GM21528 (cell line): ENCODE measurements at regions not wholly inside any gene's neighbourhood (a gene's known extent, or its start where the extent isn't known, plus 50 kb on each side); places are given as distances from the start of the nearest gene placed in this dataset.

Experiments used
- ATAC-seq: cut with Tn5 transposase; IDR thresholded peaks from one replicate; pipeline ENCODE4 v1.9.1; 2021; ENCODE audit warnings: mild to moderate bottlenecking, moderate library complexity; ENCODE audit not compliant: unreplicated experiment, low FRiP score

DNA sequence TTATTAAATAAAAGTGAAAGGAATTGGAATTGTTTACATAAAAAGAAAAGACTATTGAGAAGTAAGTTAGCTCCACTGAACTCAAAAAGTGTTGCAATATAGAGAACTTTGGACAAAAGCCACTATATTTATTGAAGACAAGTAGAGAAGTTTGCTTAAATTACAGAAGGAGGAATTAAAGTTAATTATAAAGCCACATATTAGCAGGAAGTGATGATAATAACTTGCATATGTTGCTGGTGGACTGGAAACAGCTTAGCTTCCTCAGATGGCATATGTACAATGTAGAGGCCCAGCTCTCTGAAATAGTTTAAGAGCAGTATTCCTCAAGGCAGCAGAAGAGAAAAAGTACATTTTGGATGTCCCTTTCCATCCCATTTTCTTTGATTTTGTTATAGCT lies 400.7 kb downstream of the GATA3 start:
- no peak for ATAC-seq

DNA sequence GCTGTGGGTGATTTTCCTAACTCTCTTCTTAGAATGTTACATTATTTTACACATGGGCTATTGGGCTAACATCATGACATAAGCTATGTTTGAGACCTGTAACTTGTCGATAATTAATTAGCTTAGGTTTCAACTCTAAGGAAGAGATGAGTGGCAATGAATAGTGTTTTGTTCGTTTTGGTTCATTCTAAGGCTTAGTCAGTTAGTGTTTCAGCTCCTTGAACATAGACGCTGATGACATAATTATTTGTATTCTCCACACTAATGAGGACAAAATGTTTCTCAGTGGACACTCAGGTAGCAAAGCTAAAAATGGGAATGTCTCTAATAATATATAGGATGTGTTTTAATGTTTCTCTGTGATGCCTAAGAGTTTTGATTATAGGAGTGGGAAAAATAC lies 401.9 kb downstream of the GATA3 start:
- ATAC-seq = no peak

GRCh38 chr10:8460626-8461025 lies 406.1 kb downstream of the GATA3 start:
- ATAC-seq = no peak

DNA sequence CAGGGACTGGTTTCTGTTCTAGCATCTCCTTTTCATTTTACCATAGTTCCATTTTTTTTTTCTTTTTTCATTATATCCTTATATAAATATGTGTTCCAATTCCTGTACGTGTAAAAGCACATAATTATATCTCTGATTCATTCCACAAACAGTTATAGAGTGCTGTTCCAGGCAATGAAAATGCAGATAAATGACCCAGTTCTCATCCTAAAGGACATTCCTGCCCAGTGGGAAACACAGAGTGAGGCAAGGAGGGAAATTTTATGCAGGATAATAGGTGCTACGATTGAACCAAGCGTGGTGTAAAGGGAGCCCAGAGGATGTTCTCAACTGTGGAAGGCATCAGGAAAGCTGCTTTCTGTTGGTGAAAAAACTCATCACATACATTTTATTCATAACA lies 408.1 kb downstream of the GATA3 start:
- ATAC-seq = no peak

GRCh38 chr10:8463853-8464252 lies 409.4 kb downstream of the GATA3 start:
- ATAC-seq = no peak

GRCh38 chr10:8468477-8468876 lies 414.0 kb downstream of the GATA3 start:
- ATAC-seq = no peak

- no peak for ATAC-seq
These were observed 418.7 kb downstream of the GATA3 start for GRCh38 chr10:8473205-8473604.

- ATAC-seq = no peak
These were observed 422.8 kb downstream of the GATA3 start for GRCh38 chr10:8477300-8477699.

GRCh38 chr10:8481718-8482504 lies 427.4 kb downstream of the GATA3 start:
- ATAC-seq = no peak

- no peak for ATAC-seq
These were observed 430.5 kb downstream of the GATA3 start for GRCh38 chr10:8485032-8485431.

GRCh38 chr10:8487346-8487745 lies 432.9 kb downstream of the GATA3 start:
- no peak for ATAC-seq

- ATAC-seq = no peak
These were observed 434.7 kb downstream of the GATA3 start for GRCh38 chr10:8489232-8489631.

DNA sequence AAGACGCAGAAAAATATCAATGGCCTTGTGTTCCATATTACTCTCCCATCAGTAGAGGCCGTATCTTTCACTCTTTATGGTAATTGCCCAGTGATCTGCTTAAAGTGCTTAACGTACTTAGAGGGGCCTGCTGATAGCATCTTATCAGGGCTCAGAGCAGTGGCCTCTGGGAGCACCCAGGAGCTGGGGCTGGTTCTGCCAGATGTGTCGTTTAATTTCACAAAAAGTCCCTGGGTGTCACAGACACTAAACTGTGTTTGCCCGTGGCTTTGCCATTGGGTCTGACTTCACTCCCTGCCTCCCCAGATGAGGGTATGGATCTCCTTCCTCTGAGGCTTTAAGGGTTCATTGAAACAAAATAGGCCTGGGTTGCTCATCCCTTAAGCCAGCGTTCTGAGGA lies 435.3 kb downstream of the GATA3 start:
- no peak for ATAC-seq

DNA sequence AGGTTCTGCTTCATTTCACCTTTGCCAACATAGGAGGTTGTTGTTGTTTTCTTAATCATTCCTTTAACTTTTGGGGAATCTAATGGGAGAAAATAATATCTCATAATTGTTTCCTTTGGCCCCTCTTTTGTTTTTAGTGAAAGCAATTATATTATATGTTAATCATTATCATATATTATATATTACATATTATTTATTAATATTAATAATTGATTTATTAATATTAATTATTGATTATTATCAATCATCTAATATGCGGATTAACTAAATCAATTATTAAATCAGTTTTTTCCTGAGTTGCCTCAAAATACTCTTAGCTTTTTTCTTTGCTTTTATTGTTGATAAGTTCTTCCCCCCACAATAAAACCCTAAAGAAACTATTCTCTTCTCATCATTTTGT lies 443.8 kb downstream of the GATA3 start:
- ATAC-seq = no peak

DNA sequence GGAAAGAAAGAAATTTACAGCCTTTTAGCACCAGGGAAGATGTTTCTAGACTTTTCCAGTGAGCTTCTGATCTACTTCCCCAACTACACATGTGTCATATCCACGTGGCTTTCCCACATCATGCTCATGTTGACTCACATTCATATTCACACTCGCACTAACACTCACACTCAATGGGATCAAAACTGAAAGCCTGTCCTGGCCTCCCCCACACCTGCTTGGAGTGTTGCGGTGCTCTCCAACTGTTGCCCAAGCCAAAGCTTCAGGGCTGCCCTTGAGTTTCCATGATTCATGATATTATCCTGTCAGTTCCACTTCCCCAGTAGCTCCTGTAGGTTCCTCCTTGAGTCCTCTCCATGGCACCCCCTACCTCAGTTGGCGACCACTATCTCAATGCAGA lies 444.4 kb downstream of the GATA3 start:
- no peak for ATAC-seq

- ATAC-seq = no peak
These were observed 444.8 kb downstream of the GATA3 start for GRCh38 chr10:8499312-8499711.

DNA sequence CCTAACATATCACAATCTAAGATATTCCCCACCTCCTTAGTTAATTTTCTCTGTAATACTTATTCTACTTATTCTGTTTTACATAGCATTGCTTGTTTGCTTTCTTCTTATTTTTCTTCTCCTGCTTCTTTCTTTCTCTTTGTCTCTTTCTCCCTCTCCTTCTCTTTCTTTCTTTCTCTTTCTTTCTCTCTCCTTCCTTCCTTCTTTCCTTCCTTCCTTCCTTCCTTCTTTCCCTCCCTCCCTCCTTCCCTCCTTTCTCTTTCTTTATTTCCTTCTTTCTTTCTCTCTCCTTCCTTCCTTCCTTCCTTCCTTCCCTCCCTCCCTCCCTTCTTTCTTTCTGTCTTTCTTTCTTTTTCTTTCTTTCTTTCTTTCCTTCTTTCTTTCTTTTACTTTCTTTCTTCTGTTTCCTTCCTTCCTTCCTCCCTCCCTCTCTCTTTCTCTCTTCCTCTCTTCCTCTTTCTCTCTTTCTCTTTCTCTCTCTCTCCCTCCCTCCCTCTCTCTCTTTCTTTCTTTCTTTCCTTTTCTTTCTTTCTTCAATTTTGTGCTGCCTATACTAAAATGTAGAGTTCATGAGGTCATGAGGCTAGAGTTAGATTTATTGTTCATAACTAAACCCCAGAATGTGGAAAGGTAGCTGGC lies 445.4 kb downstream of the GATA3 start:
- no peak for ATAC-seq

GRCh38 chr10:8502573-8502972 lies 448.1 kb downstream of the GATA3 start:
- ATAC-seq = no peak

- ATAC-seq = no peak
These were observed 450.0 kb downstream of the GATA3 start for GRCh38 chr10:8504499-8504898.

GRCh38 chr10:8507156-8507555 lies 452.7 kb downstream of the GATA3 start:
- no peak for ATAC-seq

GRCh38 chr10:8508882-8509281 lies 454.4 kb downstream of the GATA3 start:
- ATAC-seq = no peak

DNA sequence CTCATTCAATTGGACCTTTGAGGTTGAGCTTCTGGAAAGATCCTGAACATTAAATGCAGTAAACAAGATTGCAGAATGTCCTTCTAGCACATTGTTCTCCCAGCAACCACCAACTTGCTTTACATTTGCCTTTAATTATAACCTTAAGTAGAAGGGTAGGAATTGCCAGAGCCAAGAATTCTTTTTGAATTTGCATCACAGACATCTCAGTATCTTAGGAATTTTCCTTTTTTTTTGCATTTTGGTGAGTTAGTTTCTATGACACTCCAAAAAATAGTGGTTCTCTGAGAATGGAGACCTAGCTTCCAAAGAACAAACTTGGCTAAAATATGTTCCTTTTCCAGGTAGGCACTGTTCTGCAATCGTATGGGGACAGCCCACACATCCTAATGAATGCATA lies 456.0 kb downstream of the GATA3 start:
- ATAC-seq = no peak
